ENCODE measurements at regions not wholly inside any gene's neighbourhood (a gene's known extent, or its start where the extent isn't known, plus 50 kb on each side); places are given as distances from the start of the nearest gene placed in this dataset.
"Not testable (repeated sequence)": the region's sequence is repeated elsewhere in the genome, so short reads cannot be mapped to it uniquely, and the experiment has no call there.

GRCh38 chrX:81348388-81348787 is 146.5 kb downstream of the SH3BGRL start:
- no peak for DNase-seq

GRCh38 chrX:81354954-81355353 is 153.1 kb downstream of the SH3BGRL start:
- DNase-seq = no peak

- no peak for DNase-seq
Measured at GRCh38 chrX:81355436-81355835, 153.5 kb downstream of the SH3BGRL start.

GRCh38 chrX:81367291-81367690 is 165.4 kb downstream of the SH3BGRL start:
- DNase-seq = peak; percentile 10 to 25

- DNase-seq = peak; percentile 0 to 25
Measured at GRCh38 chrX:81377329-81377728, 175.4 kb downstream of the SH3BGRL start.

GRCh38 chrX:81378560-81378959 is 176.7 kb downstream of the SH3BGRL start:
- DNase-seq = no peak

- DNase-seq = no peak
Measured at GRCh38 chrX:81390237-81390636, 188.3 kb downstream of the SH3BGRL start.

GRCh38 chrX:81392396-81392795 is 190.5 kb downstream of the SH3BGRL start:
- DNase-seq = peak in 1 of 2 experiments; percentile 1

- no peak for DNase-seq
Measured at GRCh38 chrX:81405781-81406180, 203.9 kb downstream of the SH3BGRL start.

GRCh38 chrX:81411517-81411916 is 209.6 kb downstream of the SH3BGRL start:
- DNase-seq = no peak

- no peak for DNase-seq
Measured at GRCh38 chrX:81412428-81412827, 210.5 kb downstream of the SH3BGRL start.

GRCh38 chrX:81412857-81413256 is 211.0 kb downstream of the SH3BGRL start:
- DNase-seq = not testable (repeated sequence)

- peak in 1 of 2 experiments; percentile 0 for DNase-seq
Measured at GRCh38 chrX:81414630-81415029, 212.7 kb downstream of the SH3BGRL start.

All from AML-193 (cell line).